ENCODE measurements at regions not wholly inside any gene's neighbourhood (a gene's known extent, or its start where the extent isn't known, plus 50 kb on each side); places are given as distances from the start of the nearest gene placed in this dataset.

DNA sequence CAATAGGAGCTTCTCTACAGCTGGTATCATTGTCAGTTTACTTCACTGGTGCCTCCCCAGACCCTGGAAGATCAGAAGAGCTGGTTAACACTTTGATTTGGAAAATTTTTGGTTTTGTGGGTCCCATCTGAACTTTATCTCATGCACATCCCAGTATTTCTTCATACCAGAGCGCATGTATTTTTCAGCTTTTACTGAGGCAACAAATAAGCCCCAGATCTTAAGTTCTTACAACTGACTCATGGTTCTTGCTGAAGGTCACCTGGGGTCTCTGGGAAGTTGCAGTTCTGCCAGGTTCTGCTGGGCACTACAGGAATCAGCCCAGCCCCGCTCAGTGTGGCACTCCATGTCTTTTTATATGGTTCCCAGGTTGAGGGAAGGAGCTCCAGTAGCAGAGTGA is 1249.9 kb downstream of the EFNB2 start:
- TF ChIP-seq CTCF (IDR thresholded peaks at IDR 0.05; ENCODE audit: low read depth, low read length) (no peak), EZH2phosphoT487 (IDR thresholded peaks at IDR 0.05; ENCODE audit: low read depth) (no peak)

Data from OCI-LY3 (cell line).